Ishikawa (cell line): ENCODE measurements at regions not wholly inside any gene's neighbourhood (a gene's known extent, or its start where the extent isn't known, plus 50 kb on each side); places are given as distances from the start of the nearest gene placed in this dataset.

ENCODE experiments used
- CEBPB ChIP-seq: IDR thresholded peaks from 2 replicates; pipeline ENCODE4 v1.6.1; 2012
- EP300 ChIP-seq: IDR thresholded peaks from 2 replicates; pipeline ENCODE4 v1.6.1; 2012; ENCODE audit warnings: borderline replicate concordance
- MAX ChIP-seq: IDR thresholded peaks from 2 replicates; pipeline ENCODE4 v1.6.1; 2012
- REST ChIP-seq: IDR thresholded peaks from 2 replicates; pipeline ENCODE4 v1.6.1; 2012; ENCODE audit warnings: low read depth, mild to moderate bottlenecking

DNA sequence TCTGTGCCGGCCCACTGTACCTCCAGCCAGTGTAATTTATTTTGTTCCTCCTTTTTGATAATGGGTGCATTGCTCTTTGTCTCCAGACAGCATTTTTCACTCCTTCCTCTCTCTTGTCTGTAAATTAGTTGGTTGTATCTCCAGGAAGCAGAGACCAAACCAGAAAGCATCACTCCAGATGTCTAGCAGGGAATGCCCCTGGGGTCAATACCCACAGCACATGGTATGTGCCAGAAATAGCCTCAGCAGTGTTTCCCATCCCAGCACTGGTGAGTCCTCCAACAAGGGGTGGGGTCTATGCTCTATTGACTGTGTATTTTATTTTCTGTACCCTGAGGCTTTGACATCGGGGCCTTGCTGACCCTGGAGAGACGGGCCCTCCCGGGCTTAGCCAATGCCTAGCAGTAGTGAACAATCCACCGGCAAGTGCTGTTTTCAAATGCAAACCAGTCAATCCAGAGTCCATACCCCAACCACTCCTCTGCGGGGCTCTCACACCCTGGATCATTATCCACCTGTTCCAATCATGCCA lies 50.2 kb upstream of the FZD10 start:
- no peak for TF ChIP-seq CEBPB
- no peak for TF ChIP-seq REST
- TF ChIP-seq EP300, result no peak
- TF ChIP-seq MAX, result no peak
